Fibroblast of skin of right biceps (primary cell): ENCODE measurements at regions not wholly inside any gene's neighbourhood (a gene's known extent, or its start where the extent isn't known, plus 50 kb on each side); places are given as distances from the start of the nearest gene placed in this dataset.
A peak's percentile ranks its signal among the peaks of the same experiment; 100 is the strongest.

ENCODE experiments used
- DNase-seq: peaks from one replicate; pipeline ENCODE4 v3.0.0-alpha.2; 2013

DNA sequence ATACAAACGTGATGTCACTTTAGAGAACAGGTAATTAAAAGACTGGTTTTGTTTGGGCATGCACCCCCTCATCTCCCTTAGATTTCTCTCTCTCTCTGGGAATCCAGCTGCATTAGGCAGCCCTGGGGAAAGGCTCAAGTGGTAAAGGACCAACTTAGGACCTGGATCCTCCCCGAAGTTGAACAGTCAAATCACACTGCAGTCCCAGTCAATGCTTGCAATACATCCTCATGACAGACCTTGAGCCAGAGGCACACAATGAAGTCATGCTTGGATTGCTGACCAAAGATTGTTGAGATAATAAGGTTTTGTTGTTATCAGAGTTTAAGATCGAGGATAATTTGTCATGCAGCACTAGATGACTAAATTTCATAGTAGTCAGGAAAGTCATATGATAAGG lies 1285.8 kb upstream of the NCAM2 start:
- no peak for DNase-seq

DNA sequence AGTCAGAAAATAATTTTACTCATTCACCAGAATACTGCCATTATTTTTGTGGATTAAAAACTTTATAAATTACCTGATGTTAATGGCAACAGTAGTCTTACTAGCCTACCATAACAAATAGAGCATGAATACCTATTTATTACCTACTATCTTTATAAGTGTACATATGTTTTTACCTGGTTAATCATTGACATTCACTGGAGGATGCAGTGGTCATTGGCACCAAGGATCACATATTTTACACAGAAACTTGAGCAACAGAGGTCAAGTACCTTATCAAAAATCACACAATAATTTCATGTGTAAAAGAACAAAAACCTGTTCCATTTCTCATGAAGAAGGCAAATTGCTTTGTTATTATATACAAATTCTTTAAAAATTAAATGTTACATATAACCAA lies 1284.9 kb upstream of the NCAM2 start:
- DNase-seq = no peak

- no peak for DNase-seq
These were observed 1274.1 kb upstream of the NCAM2 start for GRCh38 chr21:19724081-19724480.

DNA sequence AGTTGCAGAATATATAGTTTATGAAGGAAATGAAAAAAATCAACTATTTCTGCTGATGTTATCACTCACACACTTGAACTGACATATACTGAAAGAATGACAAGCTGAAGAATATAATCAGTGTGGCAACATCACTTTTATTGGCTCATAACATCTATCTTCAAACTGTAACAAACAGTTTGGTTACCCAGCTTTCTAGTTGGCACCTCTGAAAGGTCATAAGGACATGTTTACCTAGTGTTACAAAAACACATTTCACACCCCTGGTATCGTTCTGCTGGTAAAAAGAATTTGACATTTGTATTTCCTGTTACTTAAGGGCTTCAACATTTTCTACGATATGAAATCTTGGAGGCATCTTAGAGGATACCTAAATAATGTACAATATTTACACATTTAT lies 1267.0 kb upstream of the NCAM2 start:
- no peak for DNase-seq

- no peak for DNase-seq
These were observed 1238.4 kb upstream of the NCAM2 start for GRCh38 chr21:19759836-19760235.

- DNase-seq = no peak
These were observed 1230.7 kb upstream of the NCAM2 start for GRCh38 chr21:19767546-19767945.

DNA sequence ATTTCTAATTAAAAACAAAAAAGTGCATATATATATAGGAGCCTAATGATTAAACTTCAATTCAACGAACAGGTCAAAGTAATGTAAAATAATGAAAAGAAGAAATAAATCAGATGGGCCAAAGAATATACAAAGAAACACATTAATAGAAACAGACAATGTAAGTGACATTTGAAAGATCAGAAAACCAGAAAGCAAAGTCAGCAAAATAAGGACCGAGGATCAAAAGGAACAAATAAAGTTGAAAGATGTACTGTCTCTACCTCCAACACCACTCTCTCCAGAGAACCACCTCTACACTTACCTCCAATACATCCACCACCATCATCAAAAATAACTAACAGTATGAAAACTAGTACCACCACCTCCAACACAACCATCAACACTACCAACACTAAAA lies 1226.3 kb upstream of the NCAM2 start:
- DNase-seq = no peak

DNA sequence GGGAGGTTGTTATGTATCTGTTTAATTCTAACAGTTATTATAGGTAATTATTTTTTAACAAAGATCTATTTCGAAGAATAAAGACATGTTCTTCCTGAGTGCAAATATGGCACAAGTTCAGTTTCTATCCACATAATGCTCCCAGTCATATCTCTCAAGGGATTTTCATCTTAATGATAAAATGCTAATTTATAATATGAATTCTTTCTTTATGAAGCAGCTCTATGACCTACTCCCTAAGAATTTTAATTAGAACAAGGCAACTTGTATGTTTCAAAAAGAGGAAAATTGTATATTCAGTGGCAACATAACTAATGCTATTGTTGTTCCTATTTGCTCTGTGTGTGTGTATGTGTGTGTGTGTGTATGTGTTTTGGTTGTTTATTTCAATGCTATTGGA lies 1222.1 kb upstream of the NCAM2 start:
- DNase-seq = peak; percentile 65

GRCh38 chr21:19781881-19782652 lies 1216.1 kb upstream of the NCAM2 start:
- no peak for DNase-seq

GRCh38 chr21:19785941-19786340 lies 1212.3 kb upstream of the NCAM2 start:
- DNase-seq = no peak

- DNase-seq = no peak
These were observed 1206.2 kb upstream of the NCAM2 start for GRCh38 chr21:19792004-19792403.

DNA sequence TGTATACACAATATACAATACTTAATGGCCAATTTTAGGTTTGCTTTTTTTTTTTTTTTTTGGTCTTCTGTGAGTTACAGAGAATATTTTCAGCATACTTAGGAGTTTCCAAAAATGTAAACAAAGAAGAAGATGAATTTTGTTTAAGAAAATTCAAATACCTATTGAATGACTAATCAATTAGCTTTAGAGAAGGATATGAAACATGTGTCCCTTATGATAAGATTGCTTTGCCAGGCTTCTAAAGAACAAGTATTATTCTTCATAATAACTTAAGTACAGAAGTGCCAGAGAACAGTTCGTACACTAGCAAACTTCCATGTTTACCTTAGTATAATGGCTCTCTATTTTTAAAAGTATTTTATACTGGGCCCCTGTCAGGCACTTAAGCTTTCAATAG lies 1191.0 kb upstream of the NCAM2 start:
- DNase-seq = peak; percentile 39

- DNase-seq = no peak
These were observed 1187.4 kb upstream of the NCAM2 start for GRCh38 chr21:19810779-19811178.

GRCh38 chr21:19830446-19830845 lies 1167.8 kb upstream of the NCAM2 start:
- DNase-seq = no peak

GRCh38 chr21:19832551-19832950 lies 1165.7 kb upstream of the NCAM2 start:
- DNase-seq = no peak

DNA sequence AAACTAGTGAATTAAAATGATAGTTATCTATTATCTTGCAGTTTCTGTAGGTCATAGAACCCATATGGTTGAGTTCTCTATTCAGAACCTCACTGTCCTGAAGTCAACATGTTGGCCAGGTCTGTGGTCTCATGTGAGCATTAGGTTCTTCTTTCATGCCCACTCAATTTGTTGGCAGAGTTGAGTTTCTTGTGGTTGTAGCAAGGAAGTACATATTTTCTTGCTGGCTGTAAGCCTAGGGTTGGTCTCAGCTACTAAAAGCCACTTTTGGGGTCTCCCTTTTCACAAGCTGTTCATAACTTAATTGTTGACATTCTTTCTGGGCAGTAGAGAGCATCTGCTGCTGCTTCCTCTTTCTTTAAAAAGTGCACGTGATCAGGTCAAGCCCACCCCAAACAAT lies 1165.1 kb upstream of the NCAM2 start:
- no peak for DNase-seq

GRCh38 chr21:19842601-19843000 lies 1155.6 kb upstream of the NCAM2 start:
- no peak for DNase-seq

DNA sequence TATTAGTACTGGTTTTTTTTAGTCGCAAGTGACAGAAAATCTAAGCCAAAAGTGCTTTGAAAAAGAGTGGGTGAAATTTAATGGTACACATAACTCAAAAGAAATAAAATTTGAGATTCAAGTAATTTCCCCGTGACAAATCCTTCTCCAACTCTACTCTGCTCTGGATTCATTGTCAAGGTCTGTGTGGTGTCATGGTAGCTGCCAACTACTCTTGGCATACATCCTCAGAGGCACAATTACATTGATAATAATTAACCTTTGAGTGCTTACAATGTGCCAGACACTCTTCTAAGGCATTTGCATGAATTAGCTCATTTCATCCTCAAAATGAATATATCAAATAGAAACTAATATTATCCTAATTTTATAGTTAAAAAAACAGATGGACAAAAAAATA lies 1153.9 kb upstream of the NCAM2 start:
- DNase-seq = no peak

DNA sequence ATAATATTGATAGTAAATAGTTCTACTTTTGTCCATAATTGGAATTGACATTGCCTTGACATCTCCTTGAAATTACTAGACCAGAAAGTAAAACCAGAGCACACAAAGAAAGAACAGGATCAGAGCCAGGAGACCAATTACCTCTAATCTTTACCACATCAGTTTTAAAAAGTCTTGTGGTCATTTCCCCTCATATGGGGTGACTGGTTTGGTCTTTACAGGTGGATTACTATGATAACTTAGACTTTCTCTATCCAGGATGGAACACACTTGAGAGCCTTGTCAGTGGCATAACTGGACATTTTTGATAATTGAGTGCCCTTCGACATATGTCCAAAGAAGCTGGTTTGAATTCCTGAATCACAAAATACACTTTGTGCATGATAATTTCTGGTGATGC lies 1148.1 kb upstream of the NCAM2 start:
- no peak for DNase-seq

GRCh38 chr21:19853061-19853460 lies 1145.1 kb upstream of the NCAM2 start:
- DNase-seq = no peak

- no peak for DNase-seq
These were observed 1144.3 kb upstream of the NCAM2 start for GRCh38 chr21:19853709-19854575.

DNA sequence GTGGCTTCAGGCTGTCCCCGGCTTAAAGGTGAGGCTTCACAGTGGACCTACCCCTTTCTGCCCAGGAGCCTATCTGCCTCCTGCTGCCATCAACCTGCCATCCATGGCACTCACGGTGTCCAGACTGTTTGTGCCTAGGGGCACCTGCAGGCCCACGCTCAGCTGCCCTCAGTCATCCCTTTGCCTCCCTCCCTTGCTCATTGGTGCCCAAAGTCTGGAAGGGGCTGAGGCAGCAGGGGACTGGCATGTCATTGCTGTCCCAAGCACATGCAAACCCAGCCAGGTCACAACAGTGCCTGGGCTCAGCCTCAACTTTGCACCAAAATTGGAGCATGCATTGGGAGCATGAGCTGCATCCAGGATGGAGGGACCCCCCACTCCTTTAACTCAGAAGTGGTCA lies 1142.7 kb upstream of the NCAM2 start:
- no peak for DNase-seq

DNA sequence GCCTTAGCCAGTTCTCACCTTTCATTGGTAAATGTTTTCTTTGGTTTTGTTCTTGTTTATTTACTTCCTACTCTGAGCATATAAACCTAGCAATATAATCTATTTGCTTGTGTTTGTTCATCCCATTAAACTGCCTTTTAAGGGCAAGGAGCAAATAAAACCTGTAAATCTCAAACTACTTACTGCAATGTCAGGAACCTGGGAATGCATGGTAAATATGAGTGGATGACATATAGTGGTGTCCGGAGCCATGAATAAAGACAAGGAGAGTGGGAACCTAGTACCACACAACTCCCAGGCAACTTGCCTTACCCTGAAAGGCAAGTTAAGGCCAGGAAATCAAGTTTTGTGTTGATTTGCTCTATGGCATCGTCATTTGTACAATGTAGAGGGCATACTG lies 1133.7 kb upstream of the NCAM2 start:
- no peak for DNase-seq

GRCh38 chr21:19870682-19871081 lies 1127.5 kb upstream of the NCAM2 start:
- DNase-seq = no peak
